Naive thymus-derived CD4-positive, alpha-beta T cell (primary cell): ENCODE measurements at regions not wholly inside any gene's neighbourhood (a gene's known extent, or its start where the extent isn't known, plus 50 kb on each side); places are given as distances from the start of the nearest gene placed in this dataset.

Experiments
- ATAC-seq: fragments of 150-1000 bp; cut with Tn5 transposase; 2 replicates; pipeline ENCODE4 v1.10.0; 2021; ENCODE audit warnings: mild to moderate bottlenecking, moderate library complexity
- CTCF ChIA-PET: fragments of 350-600 bp; sonication (Branson Sonifier 250); formaldehyde crosslinking; loops from one replicate; lab custom pipeline; 2021; ENCODE audit warnings: antibody characterized with exemption; lab: Charles Lee
- POLR2A ChIA-PET: fragments of 350-600 bp; sonication (Branson Sonifier 250); formaldehyde crosslinking; loops from one replicate; lab custom pipeline; 2021; ENCODE audit warnings: antibody characterized with exemption, inconsistent platforms; lab: Charles Lee
- DNase-seq, 9 donors: peaks; one replicate each; pipeline versions ENCODE4 v3.0.0 to v3.0.0-alpha.2; 2020 to 2022; ENCODE audit warnings: mixed read lengths in 1 of 9
- H3K27ac ChIP-seq: one replicate; pipeline ENCODE4 v1.7.0; 2013; ENCODE audit warnings: mild to moderate bottlenecking, low read depth, low read length, moderate library complexity
- H3K27me3 ChIP-seq, 2 donors: one replicate each; pipeline ENCODE4 v1.7.0; 2013; ENCODE audit warnings: low read length in 2 of 2, mild to moderate bottlenecking in 2 of 2, moderate library complexity in 2 of 2; ENCODE audit not compliant: control insufficient read depth in 2 of 2, insufficient read depth in 2 of 2
- H3K36me3 ChIP-seq, 3 experiments: 1 replicate in 2 of 3; 2 replicates in 1 of 3; pipeline ENCODE4 v1.7.0; 2013; ENCODE audit warnings: low read length in 3 of 3, mild to moderate bottlenecking in 3 of 3, moderate library complexity in 1 of 3; ENCODE audit not compliant: insufficient read depth in 3 of 3, control insufficient read depth in 2 of 3
- H3K4me1 ChIP-seq, 2 donors: one replicate each; pipeline ENCODE4 v1.7.0; 2013; ENCODE audit warnings: low read length in 2 of 2, mild to moderate bottlenecking in 2 of 2, moderate library complexity in 1 of 2; ENCODE audit not compliant: control insufficient read depth in 2 of 2, insufficient read depth in 2 of 2
- H3K4me3 ChIP-seq: 2 replicates; pipeline ENCODE4 v1.7.0; 2013; ENCODE audit warnings: mild to moderate bottlenecking, low read length
- H3K9me3 ChIP-seq, 3 experiments: 1 replicate in 2 of 3; 2 replicates in 1 of 3; pipeline ENCODE4 v1.7.0; 2013; ENCODE audit warnings: low read length in 3 of 3; ENCODE audit not compliant: control insufficient read depth in 2 of 3
- H3K27ac Mint-ChIP-seq, 9 donors: one replicate each; pipeline ENCODE4 v1.8.0; 2020 to 2022; ENCODE audit warnings: mixed read lengths in 9 of 9, mild to moderate bottlenecking in 8 of 9, moderate library complexity in 5 of 9, inconsistent platforms in 2 of 9
- H3K27me3 Mint-ChIP-seq, 5 donors: one replicate each; pipeline ENCODE4 v1.8.0; 2021 to 2022; ENCODE audit warnings: mixed read lengths in 5 of 5, mild to moderate bottlenecking in 1 of 5
- H3K36me3 Mint-ChIP-seq, 5 donors: one replicate each; pipeline ENCODE4 v1.8.0; 2020 to 2022; ENCODE audit warnings: mixed read lengths in 5 of 5, mild to moderate bottlenecking in 3 of 5, inconsistent platforms in 1 of 5
- H3K4me1 Mint-ChIP-seq, 7 donors: one replicate each; pipeline ENCODE4 v1.8.0; 2020 to 2022; ENCODE audit warnings: mixed read lengths in 7 of 7, mild to moderate bottlenecking in 3 of 7, inconsistent platforms in 1 of 7
- H3K4me3 Mint-ChIP-seq, 10 donors: one replicate each; pipeline ENCODE4 v1.8.0; 2020 to 2022; ENCODE audit warnings: mild to moderate bottlenecking in 10 of 10, mixed read lengths in 10 of 10, moderate library complexity in 6 of 10, inconsistent platforms in 2 of 10
- H3K9me3 Mint-ChIP-seq, 11 donors: one replicate each; pipeline ENCODE4 v1.8.0; 2020 to 2022; ENCODE audit warnings: mixed read lengths in 11 of 11, mild to moderate bottlenecking in 4 of 11, inconsistent platforms in 1 of 11, moderate library complexity in 1 of 11
- intact Hi-C, 2 donors: fragments of 100-400 bp; cut with micrococcal nuclease; formaldehyde crosslinking; loops; one replicate each; pipeline ENCODE4 v1.15.1; 2023

DNA sequence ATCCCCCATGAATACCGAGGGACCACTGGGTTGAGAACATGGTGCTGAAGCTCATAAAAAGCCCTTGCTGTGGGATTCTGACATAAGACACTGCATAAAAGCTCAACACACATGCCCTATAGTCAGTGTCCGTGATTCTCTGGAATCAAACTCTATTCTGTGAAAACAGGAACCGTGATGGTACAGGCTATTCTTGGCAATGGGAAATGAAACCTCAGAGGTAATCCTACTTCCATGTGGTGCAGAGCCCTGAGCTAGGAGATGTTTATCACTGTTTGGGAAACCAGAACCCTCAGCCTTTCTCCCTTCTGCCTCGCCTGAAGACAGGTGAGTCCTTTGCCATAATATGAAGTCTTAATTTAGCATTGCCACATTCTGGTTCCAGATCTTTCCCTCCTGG is 80.8 kb upstream of the PRSS1 start:
- H3K27me3 Mint-ChIP-seq: peaks cover 0 to 4% (median 0%) of the 10 kb centered on the region in 5 donors
- H3K9me3 Mint-ChIP-seq: no peaks in the 10 kb centered on the region
- ATAC-seq (peak; percentile 63), DNase-seq (no peak)
- Histone ChIP-seq H3K27ac (no peak overlapping the region), H3K4me1 (peaks cover 0 to 14% of the 10 kb centered on the region in 2 donors), H3K36me3 (no peaks in the 10 kb centered on the region), H3K27me3 (no peaks in the 10 kb centered on the region), H3K4me3 (no peak overlapping the region), H3K9me3 (no peaks in the 10 kb centered on the region)
- POLR2A ChIA-PET: interaction anchor here (0.6 to 1.0 kb wide), 3 partner anchors 26 to 114 kb away, joined by 3 read pairs; no protein-coding TSS in a partner anchor
- intact Hi-C loops: loop anchor here in 1 of 2 donors (2.0 to 5.0 kb wide), 2 partner anchors 36 to 44 kb away; no protein-coding TSS in a partner anchor
- H3K4me1 Mint-ChIP-seq: peaks cover 11 to 34% (median 34%) of the 10 kb centered on the region in 7 donors
- H3K27ac Mint-ChIP-seq: no peak overlapping the region
- no peak overlapping the region for H3K4me3 Mint-ChIP-seq
- CTCF ChIA-PET: interaction anchor here (0.8 to 2.3 kb wide), 2 partner anchors 115 to 142 kb away, joined by 5 to 14 read pairs; no protein-coding TSS in a partner anchor
- peaks cover 0 to 2% (median 0%) of the 10 kb centered on the region in 5 donors for H3K36me3 Mint-ChIP-seq

DNA sequence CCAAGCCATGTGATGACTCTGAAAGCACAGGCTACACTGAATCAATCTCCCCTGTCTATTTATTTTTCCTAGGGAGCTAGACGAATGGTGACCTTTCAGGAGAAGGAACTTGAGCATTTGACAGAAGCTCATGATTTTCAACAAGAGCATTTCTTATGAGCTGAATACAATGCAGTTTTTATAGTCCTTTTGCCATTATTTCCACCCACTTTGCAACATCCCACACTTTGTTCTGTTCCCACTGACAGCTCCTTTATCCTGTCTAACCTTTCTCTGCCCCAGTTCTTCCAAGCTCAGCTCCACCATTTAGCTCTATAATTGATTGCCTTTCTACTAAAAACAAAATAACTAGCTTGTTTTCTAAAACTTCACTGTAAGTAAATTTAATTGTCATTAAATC is 91.9 kb upstream of the PRSS1 start:
- no peaks in the 10 kb centered on the region for H3K27me3 ChIP-seq
- DNase-seq: no peak
- H3K36me3 ChIP-seq: no peaks in the 10 kb centered on the region
- POLR2A ChIA-PET: interaction anchor here (0.8 kb wide), 1 partner anchor 141 kb away, joined by 3 read pairs; no protein-coding TSS in a partner anchor
- H3K4me1 ChIP-seq: no peaks in the 10 kb centered on the region
- H3K9me3 ChIP-seq: no peaks in the 10 kb centered on the region
- H3K27ac ChIP-seq: no peak overlapping the region
- Mint-ChIP-seq H3K4me3 (no peak overlapping the region), H3K9me3 (peaks cover 0 to 7% (median 0%) of the 10 kb centered on the region in 11 donors), H3K4me1 (peaks cover 0 to 5% (median 0%) of the 10 kb centered on the region in 7 donors), H3K36me3 (peaks cover 0 to 7% (median 0%) of the 10 kb centered on the region in 5 donors), H3K27ac (peak overlapping the region in 1 of 9 donors; percentile 4), H3K27me3 (peaks cover 0 to 21% (median 0%) of the 10 kb centered on the region in 5 donors)
- intact Hi-C loops: no loop called here
- ATAC-seq: no peak
- H3K4me3 ChIP-seq: no peak overlapping the region
- CTCF ChIA-PET: interaction anchor here (0.5 kb wide), 1 partner anchor 149 kb away, joined by 3 read pairs; no protein-coding TSS in a partner anchor

DNA sequence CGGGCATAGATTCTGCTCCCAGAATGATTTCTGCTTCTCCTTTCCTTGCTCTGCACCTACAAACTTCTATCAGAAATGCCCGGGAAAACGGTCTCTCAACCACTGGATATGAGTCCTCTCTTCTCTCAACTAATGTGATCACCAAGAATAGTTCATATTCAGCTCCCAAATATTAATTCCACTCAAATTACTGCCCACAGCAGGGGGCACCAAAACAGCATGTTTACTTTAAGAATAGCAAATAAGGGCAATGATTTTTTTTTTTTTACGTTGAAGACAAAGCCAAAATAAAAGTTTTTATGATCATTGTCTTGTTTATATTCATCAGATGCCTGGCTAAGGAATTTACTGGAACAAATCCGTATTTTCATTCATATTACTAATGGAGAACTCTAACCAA is 94.9 kb upstream of the PRSS1 start:
- Histone ChIP-seq H3K9me3 (no peaks in the 10 kb centered on the region), H3K36me3 (no peaks in the 10 kb centered on the region), H3K27me3 (no peaks in the 10 kb centered on the region), H3K27ac (no peak overlapping the region), H3K4me3 (no peak overlapping the region), H3K4me1 (no peaks in the 10 kb centered on the region)
- no peak for DNase-seq
- no peaks in the 10 kb centered on the region for H3K36me3 Mint-ChIP-seq
- peak overlapping the region in 1 of 9 donors; percentile 82 for H3K27ac Mint-ChIP-seq
- ChIA-PET CTCF (no interaction called here), POLR2A (interaction anchor here (0.6 kb wide), 1 partner anchor 18 kb away, joined by 7 read pairs; no protein-coding TSS in a partner anchor)
- peaks cover 0 to 5% (median 0%) of the 10 kb centered on the region in 7 donors for H3K4me1 Mint-ChIP-seq
- H3K4me3 Mint-ChIP-seq: peak overlapping the region in 1 of 10 donors; percentile 43
- ATAC-seq: no peak
- intact Hi-C loops: no loop called here
- no peaks in the 10 kb centered on the region for H3K9me3 Mint-ChIP-seq
- H3K27me3 Mint-ChIP-seq: peaks cover 0 to 36% (median 0%) of the 10 kb centered on the region in 5 donors

DNA sequence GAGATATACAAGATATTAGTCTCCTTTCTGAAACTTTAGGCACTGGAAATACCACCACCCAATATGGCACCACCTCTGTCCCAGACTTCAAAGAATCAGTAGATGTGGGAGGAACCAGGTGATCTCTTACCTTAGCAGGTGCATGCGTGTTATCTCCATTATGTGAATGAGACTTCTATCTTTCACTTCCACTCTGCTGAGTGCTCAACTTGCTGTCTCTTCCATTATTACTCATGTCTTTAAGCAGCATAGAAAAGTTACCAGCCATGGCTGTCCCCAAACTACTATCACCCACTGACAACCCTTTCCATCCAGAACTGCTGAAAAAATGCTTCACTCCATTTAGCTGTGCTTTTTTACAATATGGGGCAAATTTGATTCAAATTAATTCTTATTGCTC is 101.5 kb upstream of the PRSS1 start:
- H3K9me3 ChIP-seq: no peaks in the 10 kb centered on the region
- H3K27me3 ChIP-seq: no peaks in the 10 kb centered on the region
- ChIA-PET POLR2A (no interaction called here), CTCF (no interaction called here)
- H3K4me3 Mint-ChIP-seq: peak overlapping the region in 1 of 10 donors; percentile 30
- peak overlapping the region in 5 of 9 donors; percentile 36 to 78 (median 58) for H3K27ac Mint-ChIP-seq
- no peaks in the 10 kb centered on the region for H3K4me1 ChIP-seq
- DNase-seq: no peak
- peaks cover 0 to 26% (median 10%) of the 10 kb centered on the region in 7 donors for H3K4me1 Mint-ChIP-seq
- no peak overlapping the region for H3K4me3 ChIP-seq
- H3K27me3 Mint-ChIP-seq: peaks cover 0 to 50% (median 5%) of the 10 kb centered on the region in 5 donors
- ATAC-seq: no peak
- no peaks in the 10 kb centered on the region for H3K9me3 Mint-ChIP-seq
- intact Hi-C loops: no loop called here
- no peak overlapping the region for H3K27ac ChIP-seq
- H3K36me3 ChIP-seq: no peaks in the 10 kb centered on the region
- no peaks in the 10 kb centered on the region for H3K36me3 Mint-ChIP-seq

DNA sequence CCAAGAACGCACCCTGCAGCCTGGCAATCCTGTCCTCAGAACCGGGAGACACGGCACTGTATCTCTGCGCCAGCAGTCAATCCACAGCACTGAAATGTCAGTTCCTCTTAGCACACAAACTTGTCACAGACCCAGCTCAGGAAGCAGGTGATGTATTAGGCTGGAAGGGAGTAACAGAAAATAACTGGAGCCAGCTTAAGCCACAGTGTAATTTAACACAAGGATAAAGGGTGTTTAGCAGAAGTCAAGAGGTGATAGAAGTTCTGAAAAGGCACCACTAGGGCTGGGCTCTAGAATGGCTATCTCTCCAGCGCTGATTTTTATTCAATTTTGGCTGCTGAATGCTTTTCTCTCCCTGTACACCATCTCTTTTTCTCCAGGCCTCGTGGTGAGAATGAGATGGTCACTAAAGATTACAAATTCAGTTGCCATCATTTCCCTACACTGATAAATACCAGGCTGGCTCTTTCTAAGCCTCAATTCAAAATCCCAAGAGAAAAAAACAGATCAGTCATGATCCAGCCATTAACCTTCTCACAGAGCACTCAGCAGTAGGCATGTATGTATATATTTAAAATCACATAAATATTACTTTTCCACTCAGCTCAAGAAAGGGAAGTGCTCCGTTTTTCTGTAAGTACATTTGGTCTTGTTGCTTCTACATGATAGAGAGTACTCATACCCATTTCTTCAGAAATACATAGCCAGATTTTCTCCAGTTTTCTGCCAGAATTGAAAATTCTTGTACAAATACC is 102.7 kb upstream of the PRSS1 start:
- peak overlapping the region; percentile 28 to 91 (median 71) for H3K27ac Mint-ChIP-seq
- peaks cover 0 to 46% (median 5%) of the 10 kb centered on the region in 5 donors for H3K27me3 Mint-ChIP-seq
- H3K36me3 Mint-ChIP-seq: no peaks in the 10 kb centered on the region
- Histone ChIP-seq H3K4me3 (no peak overlapping the region), H3K27me3 (no peaks in the 10 kb centered on the region), H3K36me3 (no peaks in the 10 kb centered on the region), H3K4me1 (no peaks in the 10 kb centered on the region), H3K27ac (peak overlapping the region; percentile 51), H3K9me3 (no peaks in the 10 kb centered on the region)
- H3K4me1 Mint-ChIP-seq: peaks cover 0 to 35% (median 12%) of the 10 kb centered on the region in 7 donors
- no peaks in the 10 kb centered on the region for H3K9me3 Mint-ChIP-seq
- ChIA-PET CTCF (interaction anchor here (1.5 to 1.6 kb wide), 2 partner anchors 24 to 137 kb away, joined by 3 to 4 read pairs; no protein-coding TSS in a partner anchor), POLR2A (interaction anchor here (0.6 to 1.0 kb wide), 2 partner anchors 9 to 164 kb away, joined by 3 read pairs; no protein-coding TSS in a partner anchor)
- peak overlapping the region; percentile 57 to 80 (median 72) for H3K4me3 Mint-ChIP-seq
- ATAC-seq: peak; percentile 58
- DNase-seq: no peak
- intact Hi-C loops: no loop called here

DNA sequence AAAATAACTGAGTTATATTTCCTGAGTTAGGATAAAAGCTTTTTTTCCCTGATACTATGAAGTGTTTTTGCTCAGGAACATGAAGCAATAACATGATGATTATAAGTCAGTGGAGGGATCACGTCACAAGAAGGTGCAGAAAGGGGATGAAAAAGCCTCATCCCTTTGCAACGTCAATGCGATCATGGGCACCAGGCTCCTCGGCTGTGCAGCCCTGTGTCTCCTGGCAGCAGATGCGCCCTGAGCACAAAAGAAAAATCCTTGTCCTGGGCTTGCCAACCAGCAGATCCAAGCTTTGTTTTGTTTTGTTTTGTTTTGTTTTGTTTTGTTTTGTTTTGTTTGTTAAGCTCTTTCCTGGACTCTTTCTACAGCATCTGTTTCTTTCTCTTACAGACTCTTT is 103.5 kb upstream of the PRSS1 start:
- H3K27me3 Mint-ChIP-seq: peaks cover 0 to 38% (median 5%) of the 10 kb centered on the region in 5 donors
- peak; percentile 42 for ATAC-seq
- no peaks in the 10 kb centered on the region for H3K27me3 ChIP-seq
- CTCF ChIA-PET: interaction anchor here (0.6 to 1.6 kb wide), 3 partner anchors 25 to 387 kb away, joined by 3 to 4 read pairs (median 3); no protein-coding TSS in a partner anchor
- no peaks in the 10 kb centered on the region for H3K4me1 ChIP-seq
- peak overlapping the region; percentile 28 to 91 (median 71) for H3K27ac Mint-ChIP-seq
- no peaks in the 10 kb centered on the region for H3K9me3 ChIP-seq
- intact Hi-C loops: no loop called here
- POLR2A ChIA-PET: interaction anchor here (0.7 to 1.3 kb wide), 5 partner anchors 9 to 162 kb away, joined by 3 to 6 read pairs (median 3); no protein-coding TSS in a partner anchor
- H3K4me3 ChIP-seq: no peak overlapping the region
- DNase-seq: peak in 1 of 9 donors; percentile 14
- H3K9me3 Mint-ChIP-seq: no peaks in the 10 kb centered on the region
- peaks cover under 1 to 35% (median 12%) of the 10 kb centered on the region in 7 donors for H3K4me1 Mint-ChIP-seq
- H3K27ac ChIP-seq: peak overlapping the region; percentile 51
- H3K36me3 ChIP-seq: no peaks in the 10 kb centered on the region
- H3K36me3 Mint-ChIP-seq: no peaks in the 10 kb centered on the region
- H3K4me3 Mint-ChIP-seq: peak overlapping the region; percentile 57 to 80 (median 72)
